ENCODE measurements at regions not wholly inside any gene's neighbourhood (a gene's known extent, or its start where the extent isn't known, plus 50 kb on each side); places are given as distances from the start of the nearest gene placed in this dataset.
"Not testable (repeated sequence)": the region's sequence is repeated elsewhere in the genome, so short reads cannot be mapped to it uniquely, and the experiment has no call there.

DNA sequence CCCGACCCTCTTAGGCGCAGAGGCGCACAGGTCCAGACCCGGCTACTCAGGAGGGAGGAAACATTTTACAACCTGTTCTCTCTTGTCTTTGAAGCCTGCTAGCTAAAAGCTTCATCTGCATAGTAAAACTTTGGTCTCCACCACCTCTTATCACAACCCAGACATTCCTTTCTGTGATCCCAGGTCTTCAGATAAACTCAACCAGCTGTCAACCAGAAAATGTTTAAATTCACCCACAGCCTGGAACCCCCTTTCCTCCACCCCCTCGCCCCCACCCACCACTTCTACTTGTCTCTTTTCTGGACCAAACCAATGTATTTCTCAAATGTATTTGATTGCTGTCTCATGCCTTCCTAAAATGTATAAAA lies 169.1 kb upstream of the PRKX start:
- in situ Hi-C loops (cut with MboI; ENCODE audit: low sequenced_read_pairs): not testable (repeated sequence)

DNA sequence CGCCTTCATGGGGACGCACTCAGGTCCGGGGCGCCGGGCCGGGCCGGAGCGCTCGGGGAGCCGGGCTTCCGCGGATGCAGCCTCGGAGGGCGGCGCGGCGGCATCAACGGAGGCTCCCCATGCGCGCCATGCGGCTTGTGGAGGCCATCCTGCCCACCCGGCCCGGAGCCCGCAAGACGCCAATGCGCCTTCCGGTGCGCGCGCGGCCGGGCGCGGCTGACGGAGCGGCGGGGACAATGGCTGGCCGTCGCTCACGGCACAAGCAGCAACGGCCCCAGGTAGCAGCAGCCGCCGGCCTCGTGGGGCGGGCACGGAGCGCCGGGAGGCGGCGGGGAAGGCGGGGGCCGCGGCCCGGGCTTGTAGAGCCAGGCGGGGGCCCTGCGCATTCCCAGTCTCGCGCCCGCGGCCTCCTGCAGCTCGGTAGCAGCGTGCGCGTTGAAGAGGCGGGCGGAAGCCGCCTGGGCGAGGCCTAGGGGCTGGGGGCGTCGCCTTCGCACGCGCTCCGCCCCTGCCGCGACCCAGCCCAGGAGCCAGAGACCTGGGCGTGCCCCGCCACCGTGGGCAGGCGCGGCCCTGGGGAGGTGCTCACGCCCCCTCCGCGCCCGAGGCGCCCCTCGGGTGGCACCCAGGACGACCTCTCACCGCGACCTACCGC lies 168.6 kb upstream of the PRKX start:
- in situ Hi-C loops (cut with MboI; ENCODE audit: low sequenced_read_pairs): not testable (repeated sequence)

DNA sequence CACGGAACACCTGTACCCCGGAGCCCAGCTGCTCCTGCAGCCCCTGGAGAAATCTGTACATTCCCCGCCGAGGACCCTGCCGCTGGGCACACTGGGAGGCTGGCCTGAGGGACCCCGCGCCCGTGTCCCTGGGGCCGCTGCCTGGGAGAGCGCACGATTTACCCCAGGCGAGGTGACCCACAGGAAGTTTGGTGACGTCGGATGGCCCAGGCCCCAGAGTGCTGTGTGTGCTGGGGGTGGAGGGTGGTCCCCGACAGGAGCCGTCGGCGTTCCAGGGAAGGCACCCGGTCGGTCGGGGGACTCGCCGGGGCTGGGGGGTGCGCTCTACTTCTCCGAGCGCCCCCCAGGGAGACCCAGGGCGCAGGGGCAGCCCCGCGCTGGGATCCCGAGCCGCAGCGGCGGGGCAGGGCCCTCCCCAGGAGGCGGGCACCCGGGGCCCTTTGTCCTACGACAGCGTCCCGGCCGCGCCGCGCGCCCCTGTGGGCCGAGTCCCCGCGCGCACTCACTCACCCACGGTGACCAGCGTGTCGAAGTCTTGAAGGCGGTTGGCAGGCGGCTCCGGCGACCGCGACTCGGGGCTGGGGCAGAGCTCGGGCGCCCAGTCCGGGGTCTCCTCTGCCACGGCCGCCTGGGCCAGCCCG lies 167.9 kb upstream of the PRKX start:
- in situ Hi-C loops (cut with MboI; ENCODE audit: low sequenced_read_pairs): not testable (repeated sequence)

DNA sequence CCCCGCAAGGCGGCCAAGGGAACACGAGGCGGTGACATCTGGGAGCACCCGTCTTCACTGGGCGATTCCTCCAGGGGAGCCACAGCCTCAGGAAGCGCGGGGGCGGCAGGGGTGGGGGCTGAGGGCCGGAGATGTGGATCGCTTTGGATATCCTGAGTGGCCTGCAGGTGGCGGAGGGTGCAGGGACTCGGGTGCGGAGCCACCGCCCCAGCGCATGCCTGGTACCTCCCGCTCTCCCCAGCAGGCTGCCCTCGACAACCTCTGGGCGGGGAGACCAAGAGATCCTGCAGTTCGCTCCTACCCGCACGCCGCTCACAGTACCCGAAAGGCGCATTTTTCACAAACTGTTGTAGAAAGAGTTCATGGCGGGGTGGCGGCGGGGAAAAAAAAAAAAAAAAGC lies 162.9 kb upstream of the PRKX start:
- in situ Hi-C loops (cut with MboI; ENCODE audit: low sequenced_read_pairs): not testable (repeated sequence)

DNA sequence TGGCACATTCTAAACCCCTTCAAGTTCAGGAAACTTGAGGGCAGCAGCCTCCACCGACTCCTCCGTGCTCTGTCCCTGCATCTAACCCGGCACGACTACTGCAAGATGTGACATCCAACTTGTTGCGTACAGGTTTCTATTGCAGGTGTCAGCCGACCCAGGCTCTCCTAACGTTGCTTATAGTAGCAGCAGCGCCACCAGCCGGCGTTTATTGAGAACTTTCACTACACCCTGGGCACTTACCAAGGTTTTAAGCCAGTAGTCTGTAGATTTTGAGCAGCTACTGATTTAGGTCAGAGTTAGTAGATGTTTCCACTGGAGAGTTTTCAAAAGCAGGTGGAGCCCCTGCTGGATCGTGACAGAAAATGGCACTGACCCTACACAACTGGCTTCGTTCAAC lies 162.2 kb upstream of the PRKX start:
- in situ Hi-C loops (cut with MboI; ENCODE audit: low sequenced_read_pairs): not testable (repeated sequence)

DNA sequence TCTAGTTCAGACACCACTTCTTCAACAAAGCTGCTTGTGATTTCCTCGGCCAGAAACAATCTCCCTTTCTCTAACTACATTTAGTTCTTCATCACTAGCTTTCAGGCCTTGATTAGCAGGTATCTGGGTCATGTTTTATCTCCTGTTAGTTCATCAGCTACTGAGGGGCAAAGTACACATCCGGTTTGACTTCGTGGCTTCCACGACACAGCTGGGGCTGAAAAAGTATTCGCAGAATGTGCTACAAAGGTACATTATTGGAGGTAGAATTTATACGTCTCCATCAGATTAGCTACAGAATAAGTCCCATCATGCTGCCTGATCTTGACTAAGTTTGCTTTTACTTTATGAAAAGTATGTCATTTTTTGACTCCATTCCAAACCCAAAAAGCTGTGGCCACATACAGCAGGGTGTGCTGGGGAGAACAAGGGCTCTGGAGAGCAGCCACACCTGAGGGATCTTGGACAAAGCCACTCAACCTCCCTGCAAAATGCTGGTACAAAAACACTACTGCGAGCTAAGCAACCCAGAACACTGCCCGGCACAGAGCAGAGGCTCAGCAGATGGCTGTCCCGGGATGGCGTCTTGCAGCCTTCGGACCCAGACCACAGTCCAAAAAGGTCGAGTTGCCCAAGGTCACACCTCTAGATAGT lies 158.9 kb upstream of the PRKX start:
- in situ Hi-C loops (cut with MboI; ENCODE audit: low sequenced_read_pairs): not testable (repeated sequence)

DNA sequence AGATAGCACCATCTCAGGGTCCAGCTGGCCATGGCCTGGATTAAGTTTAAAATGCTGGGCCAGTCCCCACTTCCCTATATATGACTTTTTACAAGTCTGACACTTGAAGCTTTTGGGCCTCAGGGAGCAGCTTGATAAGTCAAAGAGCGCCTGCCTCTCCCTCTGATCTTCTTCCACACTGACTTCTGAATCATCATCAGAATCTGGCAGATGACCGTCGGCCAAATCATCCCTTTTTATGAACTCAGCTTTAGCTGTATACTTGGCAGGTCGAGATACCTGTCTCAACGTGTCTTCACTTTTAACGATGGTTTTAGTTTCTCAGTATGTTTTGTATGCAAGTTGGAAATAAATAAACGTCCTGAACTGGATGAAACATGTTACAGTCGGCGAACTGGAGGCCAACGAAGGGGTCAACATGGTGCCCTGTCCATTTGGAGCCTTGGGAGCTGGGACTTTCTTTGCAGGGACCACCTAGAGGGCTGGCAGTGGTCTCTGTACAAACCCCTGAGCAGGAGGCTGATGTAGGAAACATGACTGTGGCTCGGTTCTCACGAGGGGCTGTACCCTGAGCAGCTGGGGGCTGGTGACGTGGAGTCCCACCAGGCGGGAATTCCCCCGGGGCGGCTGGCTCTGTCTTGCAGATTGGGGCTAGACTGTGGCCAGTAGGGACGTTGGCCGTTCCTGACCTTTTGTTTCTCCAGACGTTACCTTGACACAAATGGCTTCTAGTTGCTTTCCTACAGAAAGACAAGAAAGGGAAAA lies 153.8 kb upstream of the PRKX start:
- in situ Hi-C loops (cut with MboI; ENCODE audit: low sequenced_read_pairs): not testable (repeated sequence)

DNA sequence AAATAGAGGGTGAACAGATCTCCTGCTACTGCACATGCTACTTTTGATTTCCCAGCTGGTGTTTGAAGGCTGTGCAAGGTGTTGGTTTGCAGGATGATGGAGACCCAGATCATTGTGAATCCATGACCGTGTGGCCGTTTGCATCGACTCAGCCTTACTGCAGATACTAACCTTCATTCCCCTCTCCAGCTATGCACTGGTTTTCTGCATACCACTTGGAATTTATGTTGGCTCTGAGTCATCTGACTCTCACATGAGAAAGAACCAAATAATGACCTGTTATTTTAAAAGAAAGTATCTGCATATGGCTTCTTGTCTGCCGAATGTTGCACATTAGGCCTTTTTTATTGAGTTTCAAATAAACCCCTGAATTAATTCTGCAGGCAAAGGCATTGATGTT lies 144.9 kb upstream of the PRKX start:
- in situ Hi-C loops (cut with MboI; ENCODE audit: low sequenced_read_pairs): not testable (repeated sequence)

DNA sequence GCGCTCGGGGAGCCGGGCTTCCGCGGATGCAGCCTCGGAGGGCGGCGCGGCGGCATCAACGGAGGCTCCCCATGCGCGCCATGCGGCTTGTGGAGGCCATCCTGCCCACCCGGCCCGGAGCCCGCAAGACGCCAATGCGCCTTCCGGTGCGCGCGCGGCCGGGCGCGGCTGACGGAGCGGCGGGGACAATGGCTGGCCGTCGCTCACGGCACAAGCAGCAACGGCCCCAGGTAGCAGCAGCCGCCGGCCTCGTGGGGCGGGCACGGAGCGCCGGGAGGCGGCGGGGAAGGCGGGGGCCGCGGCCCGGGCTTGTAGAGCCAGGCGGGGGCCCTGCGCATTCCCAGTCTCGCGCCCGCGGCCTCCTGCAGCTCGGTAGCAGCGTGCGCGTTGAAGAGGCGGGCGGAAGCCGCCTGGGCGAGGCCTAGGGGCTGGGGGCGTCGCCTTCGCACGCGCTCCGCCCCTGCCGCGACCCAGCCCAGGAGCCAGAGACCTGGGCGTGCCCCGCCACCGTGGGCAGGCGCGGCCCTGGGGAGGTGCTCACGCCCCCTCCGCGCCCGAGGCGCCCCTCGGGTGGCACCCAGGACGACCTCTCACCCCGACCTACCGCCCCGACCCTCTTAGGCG lies 130.2 kb upstream of the PRKX start:
- in situ Hi-C loops (cut with MboI; ENCODE audit: low sequenced_read_pairs): not testable (repeated sequence)

DNA sequence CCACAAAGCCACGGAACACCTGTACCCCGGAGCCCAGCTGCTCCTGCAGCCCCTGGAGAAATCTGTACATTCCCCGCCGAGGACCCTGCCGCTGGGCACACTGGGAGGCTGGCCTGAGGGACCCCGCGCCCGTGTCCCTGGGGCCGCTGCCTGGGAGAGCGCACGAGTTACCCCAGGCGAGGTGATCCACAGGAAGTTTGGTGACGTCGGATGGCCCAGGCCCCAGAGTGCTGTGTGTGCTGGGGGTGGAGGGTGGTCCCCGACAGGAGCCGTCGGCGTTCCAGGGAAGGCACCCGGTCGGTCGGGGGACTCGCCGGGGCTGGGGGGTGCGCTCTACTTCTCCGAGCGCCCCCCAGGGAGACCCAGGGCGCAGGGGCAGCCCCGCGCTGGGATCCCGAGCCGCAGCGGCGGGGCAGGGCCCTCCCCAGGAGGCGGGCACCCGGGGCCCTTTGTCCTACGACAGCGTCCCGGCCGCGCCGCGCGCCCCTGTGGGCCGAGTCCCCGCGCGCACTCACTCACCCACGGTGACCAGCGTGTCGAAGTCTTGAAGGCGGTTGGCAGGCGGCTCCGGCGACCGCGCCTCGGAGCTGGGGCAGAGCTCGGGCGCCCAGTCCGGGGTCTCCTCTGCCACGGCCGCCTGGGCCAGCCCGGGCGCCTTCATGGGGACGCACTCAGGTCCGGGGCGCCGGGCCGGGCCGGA lies 129.5 kb upstream of the PRKX start:
- in situ Hi-C loops (cut with MboI; ENCODE audit: low sequenced_read_pairs): not testable (repeated sequence)

DNA sequence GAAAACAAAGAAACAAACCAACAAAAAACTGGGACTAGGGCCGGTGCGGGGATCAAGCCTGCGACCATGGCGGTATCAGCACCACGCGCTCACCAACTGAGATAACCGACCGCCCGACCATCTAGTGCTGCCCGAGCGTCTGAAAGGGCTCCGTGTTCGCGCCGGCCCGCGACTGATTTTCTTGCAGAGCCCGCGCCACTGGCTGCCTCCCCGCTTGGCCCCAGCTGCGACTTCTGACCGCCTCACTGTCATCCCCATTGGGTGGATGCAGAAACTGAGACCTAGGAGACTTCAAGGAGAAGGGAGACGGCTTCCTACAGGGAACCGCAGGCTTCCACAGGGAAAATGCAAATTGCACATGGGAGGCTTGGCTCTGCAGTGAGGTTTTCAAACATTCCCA lies 125.3 kb upstream of the PRKX start:
- in situ Hi-C loops (cut with MboI; ENCODE audit: low sequenced_read_pairs): not testable (repeated sequence)

DNA sequence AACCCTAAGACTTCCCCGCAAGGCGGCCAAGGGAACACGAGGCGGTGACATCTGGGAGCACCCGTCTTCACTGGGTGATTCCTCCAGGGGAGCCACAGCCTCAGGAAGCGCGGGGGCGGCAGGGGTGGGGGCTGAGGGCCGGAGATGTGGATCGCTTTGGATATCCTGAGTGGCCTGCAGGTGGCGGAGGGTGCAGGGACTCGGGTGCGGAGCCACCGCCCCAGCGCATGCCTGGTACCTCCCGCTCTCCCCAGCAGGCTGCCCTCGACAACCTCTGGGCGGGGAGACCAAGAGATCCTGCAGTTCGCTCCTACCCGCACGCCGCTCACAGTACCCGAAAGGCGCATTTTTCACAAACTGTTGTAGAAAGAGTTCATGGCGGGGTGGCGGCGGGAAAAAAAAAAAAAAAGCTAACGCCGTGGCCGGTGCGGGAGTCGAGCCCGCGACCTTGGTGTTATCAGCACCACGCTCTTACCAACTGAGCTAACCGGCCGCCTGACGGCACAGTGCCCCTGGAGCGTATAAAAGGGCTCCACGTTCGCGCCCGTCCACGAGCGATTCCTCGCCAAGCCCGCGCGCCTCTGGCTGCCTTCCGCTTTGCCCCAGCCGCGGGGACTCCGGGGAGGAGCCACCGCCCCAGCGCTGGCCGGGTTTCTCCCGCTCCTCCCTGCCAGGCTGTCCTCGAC lies 124.7 kb upstream of the PRKX start:
- in situ Hi-C loops (cut with MboI; ENCODE audit: low sequenced_read_pairs): not testable (repeated sequence)

DNA sequence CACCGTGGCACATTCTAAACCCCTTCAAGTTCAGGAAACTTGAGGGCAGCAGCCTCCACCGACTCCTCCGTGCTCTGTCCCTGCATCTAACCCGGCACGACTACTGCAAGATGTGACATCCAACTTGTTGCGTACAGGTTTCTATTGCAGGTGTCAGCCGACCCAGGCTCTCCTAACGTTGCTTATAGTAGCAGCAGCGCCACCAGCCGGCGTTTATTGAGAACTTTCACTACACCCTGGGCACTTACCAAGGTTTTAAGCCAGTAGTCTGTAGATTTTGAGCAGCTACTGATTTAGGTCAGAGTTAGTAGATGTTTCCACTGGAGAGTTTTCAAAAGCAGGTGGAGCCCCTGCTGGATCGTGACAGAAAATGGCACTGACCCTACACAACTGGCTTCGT lies 123.8 kb upstream of the PRKX start:
- in situ Hi-C loops (cut with MboI; ENCODE audit: low sequenced_read_pairs): not testable (repeated sequence)

DNA sequence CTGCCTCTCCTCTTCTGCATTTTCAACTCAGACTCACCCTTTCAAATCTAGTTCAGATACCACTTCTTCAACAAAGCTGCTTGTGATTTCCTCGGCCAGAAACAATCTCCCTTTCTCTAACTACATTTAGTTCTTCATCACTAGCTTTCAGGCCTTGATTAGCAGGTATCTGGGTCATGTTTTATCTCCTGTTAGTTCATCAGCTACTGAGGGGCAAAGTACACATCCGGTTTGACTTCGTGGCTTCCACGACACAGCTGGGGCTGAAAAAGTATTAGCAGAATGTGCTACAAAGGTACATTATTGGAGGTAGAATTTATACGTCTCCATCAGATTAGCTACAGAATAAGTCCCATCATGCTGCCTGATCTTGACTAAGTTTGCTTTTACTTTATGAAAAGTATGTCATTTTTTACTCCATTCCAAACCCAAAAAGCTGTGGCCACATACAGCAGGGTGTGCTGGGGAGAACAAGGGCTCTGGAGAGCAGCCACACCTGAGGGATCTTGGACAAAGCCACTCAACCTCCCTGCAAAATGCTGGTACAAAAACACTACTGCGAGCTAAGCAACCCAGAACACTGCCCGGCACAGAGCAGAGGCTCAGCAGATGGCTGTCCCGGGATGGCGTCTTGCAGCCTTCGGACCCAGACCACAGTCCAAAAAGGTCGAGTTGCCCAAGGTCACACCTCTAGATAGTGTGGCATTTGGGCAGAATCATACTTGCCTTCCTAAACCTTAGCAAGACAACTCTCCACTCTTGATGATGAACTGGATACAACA lies 120.5 kb upstream of the PRKX start:
- in situ Hi-C loops (cut with MboI; ENCODE audit: low sequenced_read_pairs): not testable (repeated sequence)

DNA sequence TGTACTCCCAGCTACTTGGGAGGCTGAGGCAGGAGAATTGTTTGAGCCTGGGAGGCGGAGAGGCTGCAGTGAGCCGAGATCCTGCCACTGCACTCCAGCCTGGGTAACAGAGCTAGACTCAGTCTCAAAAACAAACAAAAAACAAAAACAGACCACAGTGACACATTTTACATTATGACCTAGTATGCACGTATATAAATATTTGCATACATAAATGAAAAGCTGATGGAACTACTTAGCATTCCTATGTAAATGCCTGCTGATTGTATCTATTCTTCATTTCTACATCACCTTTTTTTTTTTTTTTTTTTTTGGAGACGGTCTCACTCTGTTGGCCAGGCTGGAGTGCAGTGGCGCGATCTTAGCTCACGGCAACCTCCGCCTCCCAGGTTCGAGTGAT lies 116.6 kb upstream of the PRKX start:
- in situ Hi-C loops (cut with MboI; ENCODE audit: low sequenced_read_pairs): not testable (repeated sequence)

DNA sequence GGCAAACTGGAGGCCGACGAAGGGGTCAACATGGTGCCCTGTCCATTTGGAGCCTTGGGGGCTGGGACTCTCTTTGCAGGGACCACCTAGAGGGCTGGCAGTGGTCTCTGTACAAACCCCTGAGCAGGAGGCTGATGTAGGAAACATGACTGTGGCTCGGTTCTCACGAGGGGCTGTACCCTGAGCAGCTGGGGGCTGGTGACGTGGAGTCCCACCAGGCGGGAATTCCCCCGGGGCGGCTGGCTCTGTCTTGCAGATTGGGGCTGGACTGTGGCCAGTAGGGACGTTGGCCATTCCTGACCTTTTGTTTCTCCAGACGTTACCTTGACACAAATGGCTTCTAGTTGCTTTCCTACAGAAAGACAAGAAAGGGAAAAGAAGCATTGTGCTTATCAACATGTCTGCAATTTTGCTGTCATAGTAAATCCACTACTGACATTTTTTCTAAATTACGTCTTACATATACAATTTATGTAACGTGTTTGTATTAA lies 115.6 kb upstream of the PRKX start:
- in situ Hi-C loops (cut with MboI; ENCODE audit: low sequenced_read_pairs): not testable (repeated sequence)

DNA sequence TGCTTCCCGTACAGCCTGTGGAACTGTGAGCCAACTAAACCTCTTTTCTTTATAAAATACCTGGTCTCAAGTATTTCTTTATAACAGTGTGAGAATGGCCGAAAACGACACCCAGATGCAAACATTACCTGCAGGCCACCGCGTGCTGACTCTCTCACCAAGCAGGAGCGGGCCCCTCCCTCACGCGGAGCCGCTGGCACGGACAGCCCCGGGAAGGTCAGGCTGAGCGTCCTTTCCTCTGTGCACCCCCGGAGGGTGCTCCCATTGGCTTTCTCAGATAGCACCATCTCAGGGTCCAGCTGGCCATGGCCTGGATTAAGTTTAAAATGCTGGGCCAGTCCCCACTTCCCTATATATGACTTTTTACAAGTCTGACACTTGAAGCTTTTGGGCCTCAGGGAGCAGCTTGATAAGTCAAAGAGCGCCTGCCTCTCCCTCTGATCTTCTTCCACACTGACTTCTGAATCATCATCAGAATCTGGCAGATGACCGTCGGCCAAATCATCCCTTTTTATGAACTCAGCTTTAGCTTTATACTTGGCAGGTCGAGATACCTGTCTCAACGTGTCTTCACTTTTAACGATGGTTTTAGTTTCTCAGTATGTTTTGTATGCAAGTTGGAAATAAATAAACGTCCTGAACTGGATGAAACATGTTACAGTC lies 115.1 kb upstream of the PRKX start:
- in situ Hi-C loops (cut with MboI; ENCODE audit: low sequenced_read_pairs): not testable (repeated sequence)

DNA sequence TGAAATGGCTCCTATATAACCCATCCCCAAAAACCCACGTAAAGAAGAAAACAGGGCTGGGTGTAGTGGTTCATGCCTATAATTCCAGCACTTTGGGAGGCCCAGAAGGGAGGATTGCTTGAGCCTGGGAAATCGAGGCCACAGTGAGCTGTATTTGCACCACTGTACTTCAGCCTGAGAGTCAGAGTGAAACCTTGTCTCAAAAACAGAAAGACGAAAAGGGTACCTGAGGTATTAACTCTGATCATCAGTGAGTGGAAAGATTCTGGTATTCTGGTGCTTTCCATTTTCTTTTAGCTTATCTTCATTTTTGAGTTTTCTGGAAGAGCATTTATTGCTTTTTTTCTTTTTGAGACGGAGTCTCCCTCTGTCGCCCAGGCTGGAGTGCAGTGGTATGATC lies 110.6 kb upstream of the PRKX start:
- in situ Hi-C loops (cut with MboI; ENCODE audit: low sequenced_read_pairs): not testable (repeated sequence)

DNA sequence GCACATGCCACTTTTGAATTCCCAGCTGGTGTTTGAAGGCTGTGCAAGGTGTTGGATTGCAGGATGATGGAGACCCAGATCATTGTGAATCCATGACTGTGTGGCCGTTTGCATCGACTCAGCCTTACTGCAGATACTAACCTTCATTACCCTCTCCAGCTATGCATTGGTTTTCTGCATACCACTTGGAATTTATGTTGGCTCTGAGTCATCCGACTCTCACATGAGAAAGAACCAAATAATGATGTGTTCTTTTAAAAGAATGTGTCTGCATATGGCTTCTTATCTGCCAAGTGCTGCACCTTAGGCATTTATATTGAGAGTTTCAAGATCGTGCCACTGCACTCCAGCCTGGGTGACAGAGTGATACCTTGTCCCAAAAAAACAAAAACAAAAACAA lies 106.7 kb upstream of the PRKX start:
- in situ Hi-C loops (cut with MboI; ENCODE audit: low sequenced_read_pairs): no loop called here

Data from HL-60/S4 (cell line).